ENCODE measurements at regions not wholly inside any gene's neighbourhood (a gene's known extent, or its start where the extent isn't known, plus 50 kb on each side); places are given as distances from the start of the nearest gene placed in this dataset.

DNA sequence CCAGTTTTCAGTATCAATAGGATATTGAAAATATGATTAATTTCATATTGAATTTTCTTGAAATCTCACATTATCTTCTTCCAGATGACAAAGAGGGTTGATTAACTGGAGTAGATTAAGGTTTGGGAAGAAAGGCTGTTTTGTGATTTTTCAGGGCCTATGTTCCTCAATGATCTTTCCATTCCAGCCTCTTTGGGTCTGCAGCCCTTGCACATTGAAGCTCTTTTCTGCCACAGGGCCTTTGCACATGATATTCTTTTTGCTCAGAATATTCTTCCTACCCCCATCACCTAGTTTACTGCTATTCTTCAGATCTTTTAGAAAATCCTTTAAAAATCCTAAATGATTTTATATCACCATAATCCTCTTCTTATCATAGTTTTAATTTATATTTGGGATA, 449.6 kb downstream of the PLCL1 start:
- TF ChIP-seq, protein P1, sequence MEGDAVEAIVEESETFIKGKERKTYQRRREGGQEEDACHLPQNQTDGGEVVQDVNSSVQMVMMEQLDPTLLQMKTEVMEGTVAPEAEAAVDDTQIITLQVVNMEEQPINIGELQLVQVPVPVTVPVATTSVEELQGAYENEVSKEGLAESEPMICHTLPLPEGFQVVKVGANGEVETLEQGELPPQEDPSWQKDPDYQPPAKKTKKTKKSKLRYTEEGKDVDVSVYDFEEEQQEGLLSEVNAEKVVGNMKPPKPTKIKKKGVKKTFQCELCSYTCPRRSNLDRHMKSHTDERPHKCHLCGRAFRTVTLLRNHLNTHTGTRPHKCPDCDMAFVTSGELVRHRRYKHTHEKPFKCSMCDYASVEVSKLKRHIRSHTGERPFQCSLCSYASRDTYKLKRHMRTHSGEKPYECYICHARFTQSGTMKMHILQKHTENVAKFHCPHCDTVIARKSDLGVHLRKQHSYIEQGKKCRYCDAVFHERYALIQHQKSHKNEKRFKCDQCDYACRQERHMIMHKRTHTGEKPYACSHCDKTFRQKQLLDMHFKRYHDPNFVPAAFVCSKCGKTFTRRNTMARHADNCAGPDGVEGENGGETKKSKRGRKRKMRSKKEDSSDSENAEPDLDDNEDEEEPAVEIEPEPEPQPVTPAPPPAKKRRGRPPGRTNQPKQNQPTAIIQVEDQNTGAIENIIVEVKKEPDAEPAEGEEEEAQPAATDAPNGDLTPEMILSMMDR (optimal IDR thresholded peaks at IDR 0.05 in 1 of 3, IDR thresholded peaks at IDR 0.05 in 1 of 3, conservative IDR thresholded peaks at IDR 0.05 in 1 of 3; ENCODE audit: extremely low read depth in 1 of 3, insufficient read depth in 2 of 3, low read length in 3 of 3) = no peak
- TF ChIP-seq EZH2 (IDR thresholded peaks at IDR 0.05; ENCODE audit: low read length) = no peak

All from keratinocyte (primary cell).